ENCODE measurements at regions not wholly inside any gene's neighbourhood (a gene's known extent, or its start where the extent isn't known, plus 50 kb on each side); places are given as distances from the start of the nearest gene placed in this dataset.

- H3K9me3 ChIP-seq (replicated peaks in 1 of 2; ENCODE audit: control insufficient read depth in 1 of 2, insufficient read depth in 1 of 2, low read length in 2 of 2), result no peaks in the 10 kb centered on the region
- no peak overlapping the region for H3K4me2 ChIP-seq (replicated peaks; ENCODE audit: extremely low read depth, low read length, poor library complexity, severe bottlenecking)
- Mint-ChIP-seq H3K27me3 (ENCODE audit: low read depth in 3 of 3) (peaks cover 0 to 8% (median 0%) of the 10 kb centered on the region in 3 donors), H3K4me3 (no peak overlapping the region), H3K27ac (no peak overlapping the region), H3K4me1 (no peaks in the 10 kb centered on the region), H3K9me3 (peaks cover 0 to 3% (median 0%) of the 10 kb centered on the region in 7 donors), H3K36me3 (no peaks in the 10 kb centered on the region)
- H4K20me1 ChIP-seq (ENCODE audit: insufficient read depth, low read length), result no peaks in the 10 kb centered on the region
- H3K27ac ChIP-seq (ENCODE audit: low read depth in 1 of 2, low read length in 2 of 2), result no peak overlapping the region
- intact Hi-C loops (cut with micrococcal nuclease), result no loop called here
- no peak overlapping the region for H2AFZ ChIP-seq (ENCODE audit: insufficient read depth, low read depth, low read length, poor library complexity, severe bottlenecking)
- no peak overlapping the region for H3K9ac ChIP-seq (ENCODE audit: insufficient read depth, low read length, poor library complexity, severe bottlenecking)
- no peaks in the 10 kb centered on the region for H3K36me3 ChIP-seq (replicated peaks in 1 of 2; ENCODE audit: control insufficient read depth in 1 of 2, insufficient read depth in 2 of 2, low read length in 2 of 2)
- 100% methylated on average over 1 of the region's 2 CpGs for WGBS (ENCODE audit: insufficient coverage)
- H3K4me3 ChIP-seq (replicated peaks in 1 of 3; ENCODE audit: low read depth in 2 of 3, low read length in 3 of 3), result no peak overlapping the region
- H3K79me2 ChIP-seq (ENCODE audit: insufficient read depth, low read length), result no peaks in the 10 kb centered on the region
- DNase-seq, result no peak
- H3K4me1 ChIP-seq (ENCODE audit: control insufficient read depth in 1 of 2, insufficient read depth in 2 of 2, low read length in 2 of 2), result no peaks in the 10 kb centered on the region
- no peak for TF ChIP-seq CTCF (IDR thresholded peaks at IDR 0.05)
- no peaks in the 10 kb centered on the region for H3K27me3 ChIP-seq (ENCODE audit: control insufficient read depth in 2 of 2, insufficient read depth in 2 of 2, low read length in 2 of 2)
Measured at GRCh38 chr2:126253669-126254068, 402.3 kb upstream of the GYPC start.

- Histone ChIP-seq H3K36me3 (replicated peaks in 1 of 2; ENCODE audit: control insufficient read depth in 1 of 2, insufficient read depth in 2 of 2, low read length in 2 of 2) (no peaks in the 10 kb centered on the region), H3K9ac (ENCODE audit: insufficient read depth, low read length, poor library complexity, severe bottlenecking) (no peak overlapping the region), H3K79me2 (ENCODE audit: insufficient read depth, low read length) (no peaks in the 10 kb centered on the region), H3K9me3 (replicated peaks in 1 of 2; ENCODE audit: control insufficient read depth in 1 of 2, insufficient read depth in 1 of 2, low read length in 2 of 2) (no peaks in the 10 kb centered on the region), H3K4me2 (replicated peaks; ENCODE audit: extremely low read depth, low read length, poor library complexity, severe bottlenecking) (no peak overlapping the region), H4K20me1 (ENCODE audit: insufficient read depth, low read length) (no peaks in the 10 kb centered on the region), H3K27ac (ENCODE audit: low read depth in 1 of 2, low read length in 2 of 2) (no peak overlapping the region), H3K4me3 (replicated peaks in 1 of 3; ENCODE audit: low read depth in 2 of 3, low read length in 3 of 3) (no peak overlapping the region), H3K4me1 (ENCODE audit: control insufficient read depth in 1 of 2, insufficient read depth in 2 of 2, low read length in 2 of 2) (no peaks in the 10 kb centered on the region), H3K27me3 (ENCODE audit: control insufficient read depth in 2 of 2, insufficient read depth in 2 of 2, low read length in 2 of 2) (no peaks in the 10 kb centered on the region), H2AFZ (ENCODE audit: insufficient read depth, low read depth, low read length, poor library complexity, severe bottlenecking) (no peak overlapping the region)
- no peak overlapping the region for H3K4me3 Mint-ChIP-seq
- no peaks in the 10 kb centered on the region for H3K4me1 Mint-ChIP-seq
- peaks cover 0 to 3% (median 0%) of the 10 kb centered on the region in 3 donors for H3K27me3 Mint-ChIP-seq (ENCODE audit: low read depth in 3 of 3)
- H3K27ac Mint-ChIP-seq, result no peak overlapping the region
- TF ChIP-seq CTCF (IDR thresholded peaks at IDR 0.05), result no peak
- WGBS (ENCODE audit: insufficient coverage), result 100% methylated on average over 2 of the region's 2 CpGs
- DNase-seq, result no peak
- intact Hi-C loops (cut with micrococcal nuclease), result no loop called here
- H3K36me3 Mint-ChIP-seq, result no peaks in the 10 kb centered on the region
- H3K9me3 Mint-ChIP-seq, result peaks cover 0 to 2% (median 0%) of the 10 kb centered on the region in 7 donors
Measured at GRCh38 chr2:126264625-126265024, 391.3 kb upstream of the GYPC start.
